GM13976 (cell line): ENCODE measurements at regions not wholly inside any gene's neighbourhood (a gene's known extent, or its start where the extent isn't known, plus 50 kb on each side); places are given as distances from the start of the nearest gene placed in this dataset.
"Not testable (repeated sequence)": the region's sequence is repeated elsewhere in the genome, so short reads cannot be mapped to it uniquely, and the experiment has no call there.

ENCODE experiments used
- DNase-seq: peaks from one replicate; pipeline ENCODE4 v3.0.0; 2012; ENCODE audit warnings: low spot score
- CTCF ChIP-seq: IDR thresholded peaks from 2 replicates; pipeline ENCODE4 v1.5.1; 2012; ENCODE audit warnings: borderline replicate concordance, mild to moderate bottlenecking; ENCODE audit not compliant: insufficient read depth; ENCODE audit errors: extremely low read depth, missing control alignments, control extremely low read depth
- in situ Hi-C: fragments of 300-500 bp; cut with MboI; formaldehyde crosslinking; loops from one replicate; pipeline ENCODE4 v1.12.0; 2022; ENCODE audit warnings: low sequenced_read_pairs, mixed read lengths, inconsistent platforms; ENCODE audit not compliant: unreplicated experiment

GRCh38 chr6:14475306-14475705 is 357.7 kb downstream of the CD83 start:
- in situ Hi-C loops, result no loop called here
- no peak for DNase-seq
- no peak for TF ChIP-seq CTCF

GRCh38 chr6:14476793-14477531 is 359.4 kb downstream of the CD83 start:
- DNase-seq, result no peak
- in situ Hi-C loops, result no loop called here
- TF ChIP-seq CTCF, result no peak

GRCh38 chr6:14477559-14477958 is 360.0 kb downstream of the CD83 start:
- in situ Hi-C loops, result no loop called here
- TF ChIP-seq CTCF, result no peak
- no peak for DNase-seq

- TF ChIP-seq CTCF, result no peak
- DNase-seq, result no peak
- in situ Hi-C loops, result no loop called here
These were observed 361.0 kb downstream of the CD83 start for GRCh38 chr6:14478381-14479225.

- DNase-seq, in situ Hi-C loops: not testable (repeated sequence)
These were observed 364.4 kb downstream of the CD83 start for GRCh38 chr6:14481946-14482345.

- in situ Hi-C loops, result no loop called here
- no peak for DNase-seq
- no peak for TF ChIP-seq CTCF
These were observed 370.1 kb downstream of the CD83 start for GRCh38 chr6:14487625-14488024.

- TF ChIP-seq CTCF, result no peak
- in situ Hi-C loops, result no loop called here
- DNase-seq, result no peak
These were observed 370.6 kb downstream of the CD83 start for GRCh38 chr6:14488180-14488579.
